ENCODE measurements at regions not wholly inside any gene's neighbourhood (a gene's known extent, or its start where the extent isn't known, plus 50 kb on each side); places are given as distances from the start of the nearest gene placed in this dataset.
"Not testable (repeated sequence)": the region's sequence is repeated elsewhere in the genome, so short reads cannot be mapped to it uniquely, and the experiment has no call there.

DNA sequence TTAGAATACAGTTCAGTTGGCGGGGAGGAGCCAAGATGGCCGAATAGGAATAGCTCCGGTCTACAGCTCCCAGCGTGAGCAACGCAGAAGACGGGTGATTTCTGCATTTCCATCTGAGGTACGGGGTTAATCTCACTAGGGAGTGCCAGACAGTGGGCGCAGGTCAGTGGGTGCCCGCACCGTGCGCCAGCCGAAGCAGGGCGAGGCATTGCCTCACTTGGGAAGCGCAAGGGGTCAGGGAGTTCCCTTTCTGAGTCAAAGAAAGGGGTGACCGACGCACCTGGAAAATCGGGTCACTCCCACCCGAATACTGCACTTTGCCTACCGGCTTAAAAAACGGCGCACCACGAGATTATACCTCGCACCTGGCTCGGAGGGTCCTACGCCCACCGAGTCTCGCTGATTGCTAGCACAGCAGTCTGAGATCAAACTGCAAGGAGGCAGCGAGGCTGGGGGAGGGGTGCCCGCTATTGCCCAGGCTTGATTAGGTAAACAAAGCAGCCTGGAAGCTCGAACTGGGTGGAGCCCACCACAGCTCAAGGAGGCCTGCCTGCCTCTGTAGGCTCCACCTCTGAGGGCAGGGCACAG is 631.5 kb upstream of the NECTIN3 start:
- TF ChIP-seq, protein P1, sequence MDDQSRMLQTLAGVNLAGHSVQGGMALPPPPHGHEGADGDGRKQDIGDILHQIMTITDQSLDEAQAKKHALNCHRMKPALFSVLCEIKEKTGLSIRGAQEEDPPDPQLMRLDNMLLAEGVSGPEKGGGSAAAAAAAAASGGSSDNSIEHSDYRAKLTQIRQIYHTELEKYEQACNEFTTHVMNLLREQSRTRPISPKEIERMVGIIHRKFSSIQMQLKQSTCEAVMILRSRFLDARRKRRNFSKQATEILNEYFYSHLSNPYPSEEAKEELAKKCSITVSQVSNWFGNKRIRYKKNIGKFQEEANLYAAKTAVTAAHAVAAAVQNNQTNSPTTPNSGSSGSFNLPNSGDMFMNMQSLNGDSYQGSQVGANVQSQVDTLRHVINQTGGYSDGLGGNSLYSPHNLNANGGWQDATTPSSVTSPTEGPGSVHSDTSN (IDR thresholded peaks at IDR 0.05; ENCODE audit: insufficient replicate concordance, low read depth, low read length): not testable (repeated sequence)
- TF ChIP-seq, protein P2, sequence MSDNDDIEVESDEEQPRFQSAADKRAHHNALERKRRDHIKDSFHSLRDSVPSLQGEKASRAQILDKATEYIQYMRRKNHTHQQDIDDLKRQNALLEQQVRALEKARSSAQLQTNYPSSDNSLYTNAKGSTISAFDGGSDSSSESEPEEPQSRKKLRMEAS (IDR thresholded peaks at IDR 0.05; ENCODE audit: low read depth, low read length): not testable (repeated sequence)

Measured in GM12878 (cell line).